GM12873 (cell line): ENCODE measurements at regions not wholly inside any gene's neighbourhood (a gene's known extent, or its start where the extent isn't known, plus 50 kb on each side); places are given as distances from the start of the nearest gene placed in this dataset.

Experiments
- CTCF ChIP-seq: IDR thresholded peaks from 2 replicates; pipeline ENCODE4 v1.5.1; 2012; ENCODE audit warnings: low read depth, mild to moderate bottlenecking, moderate library complexity, low read length, control low read depth; ENCODE audit not compliant: insufficient read depth; ENCODE audit errors: missing control alignments

GRCh38 chr22:27614006-27614649 is 187.4 kb downstream of the MN1 start:
- TF ChIP-seq CTCF: no peak

- no peak for TF ChIP-seq CTCF
Observed at GRCh38 chr22:27614650-27615007, 186.9 kb downstream of the MN1 start.

- no peak for TF ChIP-seq CTCF
Observed at GRCh38 chr22:27615408-27615807, 186.1 kb downstream of the MN1 start.

GRCh38 chr22:27616033-27616432 is 185.5 kb downstream of the MN1 start:
- no peak for TF ChIP-seq CTCF

GRCh38 chr22:27617214-27617881 is 184.2 kb downstream of the MN1 start:
- TF ChIP-seq CTCF: no peak

- no peak for TF ChIP-seq CTCF
Observed at GRCh38 chr22:27620367-27621154, 181.0 kb downstream of the MN1 start.

GRCh38 chr22:27621486-27622070 is 180.0 kb downstream of the MN1 start:
- no peak for TF ChIP-seq CTCF
